GM12878 (cell line): ENCODE measurements at regions not wholly inside any gene's neighbourhood (a gene's known extent, or its start where the extent isn't known, plus 50 kb on each side); places are given as distances from the start of the nearest gene placed in this dataset.

Experiments
- ATAC-seq: fragments of 200-7000 bp; cut with Tn5 transposase; 3 replicates; pipeline ENCODE4 v1.9.1; 2020; ENCODE audit warnings: mild to moderate bottlenecking, moderate library complexity
- BruUV-seq: library from RNA; stranded (reverse); fragments of 400-500 nt; replicated peaks from 2 replicates; lab custom pipeline; 2021; lab: Mats Ljungman, UMichigan
- CTCF ChIA-PET: fragments of 300-600 bp; sonication (Branson Sonifier 250); formaldehyde crosslinking; extraction: SDS; loops from one replicate; lab custom pipeline; 2021; ENCODE audit warnings: inconsistent platforms; lab: Yijun Ruan, JAX
- POLR2A ChIA-PET: fragments of 350-600 bp; formaldehyde crosslinking; extraction: SDS; loops from one replicate; lab custom pipeline; 2021; ENCODE audit warnings: inconsistent platforms; lab: Charles Lee
- RAD21 ChIA-PET: fragments of 300-600 bp; sonication (Branson Sonifier 250); formaldehyde crosslinking; loops from one replicate; lab custom pipeline; 2023; ENCODE audit warnings: antibody characterized with exemption; ENCODE audit not compliant: unreplicated experiment; lab: Charles Lee
- SMC1A ChIA-PET: fragments of 300-600 bp; sonication (Branson Sonifier 250); formaldehyde crosslinking; loops from one replicate; lab custom pipeline; 2023; ENCODE audit not compliant: unreplicated experiment, uncharacterized antibody; lab: Charles Lee
- DNase-seq: peaks from one replicate; pipeline ENCODE4 v3.0.0-alpha.2; 2011; ENCODE audit warnings: low read depth, low spot score
- FAIRE-seq: peaks from 3 replicates; lab custom pipeline; 2011; peaks lifted over from hg19 to GRCh38; lab: Jason Lieb, UNC
- H2AFZ ChIP-seq: 2 replicates; pipeline ENCODE4 v1.6.0; 2011; ENCODE audit warnings: low read depth, low read length, control low read depth; ENCODE audit not compliant: control insufficient read depth
- H3K27ac ChIP-seq: 2 replicates; pipeline ENCODE4 v1.5.1; 2011; ENCODE audit warnings: control low read depth; ENCODE audit not compliant: control insufficient read depth, insufficient read depth
- H3K27me3 ChIP-seq, 2 experiments: replicated peaks in 1 of 2; 2 replicates each; pipeline versions ENCODE4 v1.6.0 to v1.6.1; 2011; ENCODE audit warnings: low read length in 1 of 2; ENCODE audit not compliant: control insufficient read depth in 2 of 2, insufficient read depth in 2 of 2
- H3K36me3 ChIP-seq, 2 experiments: 2 replicates each; pipeline ENCODE4 v1.5.1; 2011; ENCODE audit warnings: low read length in 1 of 2; ENCODE audit not compliant: control insufficient read depth in 2 of 2, insufficient read depth in 2 of 2
- H3K4me1 ChIP-seq: 2 replicates; pipeline ENCODE4 v1.6.1; 2011; ENCODE audit warnings: mild to moderate bottlenecking, low read length, moderate library complexity, mixed read lengths; ENCODE audit not compliant: control insufficient read depth, insufficient read depth
- H3K4me2 ChIP-seq: 2 replicates; pipeline ENCODE4 v1.6.0; 2011; ENCODE audit warnings: control low read depth; ENCODE audit not compliant: control insufficient read depth, insufficient read depth
- H3K4me3 ChIP-seq: fragments of 200-600 bp; sonication (generic); 2 replicates; pipeline ENCODE4 v1.5.1; 2016
- H3K79me2 ChIP-seq: 2 replicates; pipeline ENCODE4 v1.6.0; 2011; ENCODE audit warnings: low read length; ENCODE audit not compliant: control insufficient read depth, insufficient read depth
- H3K9ac ChIP-seq: 2 replicates; pipeline ENCODE4 v1.8.0; 2011; ENCODE audit warnings: low read length, control low read depth, mixed read lengths; ENCODE audit not compliant: control insufficient read depth, insufficient read depth
- H3K9me3 ChIP-seq: replicated peaks from 3 replicates; pipeline ENCODE4 v1.5.1; 2011; ENCODE audit warnings: mild to moderate bottlenecking, low read length; ENCODE audit not compliant: control insufficient read depth, insufficient read depth
- H4K20me1 ChIP-seq: 2 replicates; pipeline ENCODE4 v1.6.0; 2011; ENCODE audit not compliant: control insufficient read depth, insufficient read depth
- BCL11A ChIP-seq: IDR thresholded peaks from 2 replicates; pipeline ENCODE4 v1.6.1; 2011; ENCODE audit warnings: low read depth, low read length
- CREB1 ChIP-seq: IDR thresholded peaks from 2 replicates; pipeline ENCODE4 v1.6.1; 2012; ENCODE audit warnings: low read depth, mild to moderate bottlenecking, inconsistent platforms
- HDAC6 ChIP-seq: fragments of 200-600 bp; sonication (generic); IDR thresholded peaks from one replicate; pipeline ENCODE4 v1.8.0; 2017; ENCODE audit warnings: antibody characterized with exemption; ENCODE audit not compliant: unreplicated experiment
- NBN ChIP-seq: fragments of 450-650 bp; IDR thresholded peaks from 2 replicates; pipeline ENCODE4 v1.6.1; 2016
- NFYB ChIP-seq: IDR thresholded peaks from 2 replicates; pipeline ENCODE4 v1.6.1; 2011; ENCODE audit warnings: low read depth, mild to moderate bottlenecking, low read length, improper control_type of control experiment, moderate library complexity; ENCODE audit not compliant: insufficient read depth
- NRF1 ChIP-seq: conservative IDR thresholded peaks from 2 replicates; pipeline ENCODE4 v1.6.1; 2011; ENCODE audit warnings: mild to moderate bottlenecking, low read depth, low read length, improper control_type of control experiment
- PAX8 ChIP-seq: fragments of 450-650 bp; IDR thresholded peaks from 2 replicates; pipeline ENCODE4 v1.6.1; 2017; ENCODE audit warnings: mild to moderate bottlenecking, moderate library complexity
- RBBP5 ChIP-seq: fragments of 200-600 bp; sonication (generic); conservative IDR thresholded peaks from 2 replicates; pipeline ENCODE4 v1.6.1; 2016
- TARDBP ChIP-seq: IDR thresholded peaks from 2 replicates; pipeline ENCODE4 v1.6.1; 2016; ENCODE audit warnings: borderline replicate concordance
- ZNF384 ChIP-seq: IDR thresholded peaks from 2 replicates; pipeline ENCODE4 v1.6.1; 2012; ENCODE audit warnings: low read depth, mild to moderate bottlenecking, low read length, improper control_type of control experiment, borderline replicate concordance
- WGBS: methylation state at CpG from one replicate; pipeline ENCODE4 v1.1.6; 2016; ENCODE audit warnings: low lambda C conversion rate; ENCODE audit not compliant: insufficient replicate concordance, insufficient coverage; ENCODE audit errors: missing lambda C conversion rate; 5-methylcytosine and 5-hydroxymethylcytosine counted together
- in situ Hi-C: fragments of 300-500 bp; cut with MboI; formaldehyde crosslinking; loops from 9 replicates; pipeline ENCODE4 v1.14.3; 2018; ENCODE audit warnings: mixed read lengths
- intact Hi-C: fragments of 100-400 bp; cut with micrococcal nuclease; formaldehyde crosslinking; loops from one replicate; pipeline ENCODE4 v1.14.2; 2022; ENCODE audit not compliant: unreplicated experiment
- TF ChIP-seq, protein P1 (sequence below): fragments of 450-650 bp; formaldehyde crosslinking; IDR thresholded peaks from 2 replicates; pipeline ENCODE4 v1.4.0; 2022; ENCODE audit warnings: mild to moderate bottlenecking, moderate library complexity
- TF ChIP-seq, protein P2 (sequence below): fragments of 450-650 bp; IDR thresholded peaks from 2 replicates; pipeline ENCODE4 v1.6.1; 2017; ENCODE audit warnings: low read depth, mild to moderate bottlenecking, moderate library complexity
- TF ChIP-seq, protein P3 (sequence below): IDR thresholded peaks from 2 replicates; pipeline ENCODE4 v1.6.1; 2011; ENCODE audit warnings: low read depth, low read length, improper control_type of control experiment, borderline replicate concordance
- TF ChIP-seq, protein P4 (sequence below): fragments of 450-650 bp; IDR thresholded peaks from 2 replicates; pipeline ENCODE4 v1.6.1; 2017; ENCODE audit warnings: mild to moderate bottlenecking, moderate library complexity
- TF ChIP-seq, protein P5 (sequence below): IDR thresholded peaks from 2 replicates; pipeline ENCODE4 v1.6.1; 2012; ENCODE audit warnings: low read depth, low read length, improper control_type of control experiment

DNA sequence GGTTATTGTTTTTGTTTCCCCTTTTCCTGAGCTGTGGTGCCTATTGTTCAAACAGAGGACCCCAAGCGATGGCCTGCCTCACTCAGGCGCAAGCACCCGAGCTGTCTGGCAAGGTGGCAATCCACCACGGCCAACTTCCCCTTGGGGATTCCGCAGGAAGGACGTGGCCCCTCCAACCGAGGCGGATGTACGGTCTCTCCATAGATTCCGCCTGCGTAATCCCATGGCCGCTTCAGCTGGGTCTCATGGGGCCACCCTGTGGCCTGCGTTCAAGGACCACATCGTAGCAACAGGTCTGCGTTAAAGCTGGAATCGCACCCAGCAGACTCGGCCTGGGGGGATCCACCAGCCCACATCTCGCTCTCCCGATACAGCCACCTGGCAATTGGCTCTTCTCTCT is 79.9 kb downstream of the CEBPB start:
- DNase-seq (no peak), ATAC-seq (no peak), FAIRE-seq (no peak)
- no peaks in the 10 kb centered on the region for H3K36me3 ChIP-seq
- SMC1A ChIA-PET = no interaction called here
- no peak overlapping the region for H3K9ac ChIP-seq
- H3K79me2 ChIP-seq = no peaks in the 10 kb centered on the region
- H3K27me3 ChIP-seq = no peaks in the 10 kb centered on the region
- RAD21 ChIA-PET = no interaction called here
- CTCF ChIA-PET = no interaction called here
- H3K4me2 ChIP-seq = no peak overlapping the region
- H4K20me1 ChIP-seq = no peaks in the 10 kb centered on the region
- H3K4me3 ChIP-seq = no peak overlapping the region
- H2AFZ ChIP-seq = no peak overlapping the region
- in situ Hi-C loops = no loop called here
- POLR2A ChIA-PET = no interaction called here
- BruUV-seq = no TSS peak
- H3K27ac ChIP-seq = no peak overlapping the region
- no peaks in the 10 kb centered on the region for H3K4me1 ChIP-seq
- intact Hi-C loops = no loop called here
- H3K9me3 ChIP-seq = no peaks in the 10 kb centered on the region
- 10% methylated on average over 19 of the region's 19 CpGs for WGBS
- TF ChIP-seq, protein P1, sequence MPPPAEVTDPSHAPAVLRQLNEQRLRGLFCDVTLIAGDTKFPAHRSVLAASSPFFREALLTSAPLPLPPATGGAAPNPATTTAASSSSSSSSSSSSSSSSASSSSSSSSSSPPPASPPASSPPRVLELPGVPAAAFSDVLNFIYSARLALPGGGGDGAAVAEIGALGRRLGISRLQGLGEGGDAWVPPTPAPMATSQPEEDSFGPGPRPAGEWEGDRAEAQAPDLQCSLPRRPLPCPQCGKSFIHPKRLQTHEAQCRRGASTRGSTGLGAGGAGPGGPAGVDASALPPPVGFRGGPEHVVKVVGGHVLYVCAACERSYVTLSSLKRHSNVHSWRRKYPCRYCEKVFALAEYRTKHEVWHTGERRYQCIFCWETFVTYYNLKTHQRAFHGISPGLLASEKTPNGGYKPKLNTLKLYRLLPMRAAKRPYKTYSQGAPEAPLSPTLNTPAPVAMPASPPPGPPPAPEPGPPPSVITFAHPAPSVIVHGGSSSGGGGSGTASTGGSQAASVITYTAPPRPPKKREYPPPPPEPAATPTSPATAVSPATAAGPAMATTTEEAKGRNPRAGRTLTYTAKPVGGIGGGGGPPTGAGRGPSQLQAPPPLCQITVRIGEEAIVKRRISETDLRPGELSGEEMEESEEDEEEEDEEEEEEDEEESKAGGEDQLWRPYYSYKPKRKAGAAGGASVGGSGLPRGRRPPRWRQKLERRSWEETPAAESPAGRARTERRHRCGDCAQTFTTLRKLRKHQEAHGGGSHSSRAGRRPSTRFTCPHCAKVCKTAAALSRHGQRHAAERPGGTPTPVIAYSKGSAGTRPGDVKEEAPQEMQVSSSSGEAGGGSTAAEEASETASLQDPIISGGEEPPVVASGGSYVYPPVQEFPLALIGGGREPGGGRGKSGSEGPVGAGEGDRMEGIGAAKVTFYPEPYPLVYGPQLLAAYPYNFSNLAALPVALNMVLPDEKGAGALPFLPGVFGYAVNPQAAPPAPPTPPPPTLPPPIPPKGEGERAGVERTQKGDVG (CRISPR knock-in tag) = no peak
- TF ChIP-seq, protein P2, sequence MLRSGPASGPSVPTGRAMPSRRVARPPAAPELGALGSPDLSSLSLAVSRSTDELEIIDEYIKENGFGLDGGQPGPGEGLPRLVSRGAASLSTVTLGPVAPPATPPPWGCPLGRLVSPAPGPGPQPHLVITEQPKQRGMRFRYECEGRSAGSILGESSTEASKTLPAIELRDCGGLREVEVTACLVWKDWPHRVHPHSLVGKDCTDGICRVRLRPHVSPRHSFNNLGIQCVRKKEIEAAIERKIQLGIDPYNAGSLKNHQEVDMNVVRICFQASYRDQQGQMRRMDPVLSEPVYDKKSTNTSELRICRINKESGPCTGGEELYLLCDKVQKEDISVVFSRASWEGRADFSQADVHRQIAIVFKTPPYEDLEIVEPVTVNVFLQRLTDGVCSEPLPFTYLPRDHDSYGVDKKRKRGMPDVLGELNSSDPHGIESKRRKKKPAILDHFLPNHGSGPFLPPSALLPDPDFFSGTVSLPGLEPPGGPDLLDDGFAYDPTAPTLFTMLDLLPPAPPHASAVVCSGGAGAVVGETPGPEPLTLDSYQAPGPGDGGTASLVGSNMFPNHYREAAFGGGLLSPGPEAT = no peak
- TF ChIP-seq, protein P3, sequence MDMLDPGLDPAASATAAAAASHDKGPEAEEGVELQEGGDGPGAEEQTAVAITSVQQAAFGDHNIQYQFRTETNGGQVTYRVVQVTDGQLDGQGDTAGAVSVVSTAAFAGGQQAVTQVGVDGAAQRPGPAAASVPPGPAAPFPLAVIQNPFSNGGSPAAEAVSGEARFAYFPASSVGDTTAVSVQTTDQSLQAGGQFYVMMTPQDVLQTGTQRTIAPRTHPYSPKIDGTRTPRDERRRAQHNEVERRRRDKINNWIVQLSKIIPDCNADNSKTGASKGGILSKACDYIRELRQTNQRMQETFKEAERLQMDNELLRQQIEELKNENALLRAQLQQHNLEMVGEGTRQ = no peak
- TF ChIP-seq NRF1 = no peak
- TF ChIP-seq PAX8 = no peak
- TF ChIP-seq HDAC6 = no peak
- no peak for TF ChIP-seq ZNF384
- no peak for TF ChIP-seq NBN
- no peak for TF ChIP-seq NFYB
- no peak for TF ChIP-seq CREB1
- TF ChIP-seq TARDBP = no peak
- TF ChIP-seq RBBP5 = no peak
- TF ChIP-seq, protein P4, sequence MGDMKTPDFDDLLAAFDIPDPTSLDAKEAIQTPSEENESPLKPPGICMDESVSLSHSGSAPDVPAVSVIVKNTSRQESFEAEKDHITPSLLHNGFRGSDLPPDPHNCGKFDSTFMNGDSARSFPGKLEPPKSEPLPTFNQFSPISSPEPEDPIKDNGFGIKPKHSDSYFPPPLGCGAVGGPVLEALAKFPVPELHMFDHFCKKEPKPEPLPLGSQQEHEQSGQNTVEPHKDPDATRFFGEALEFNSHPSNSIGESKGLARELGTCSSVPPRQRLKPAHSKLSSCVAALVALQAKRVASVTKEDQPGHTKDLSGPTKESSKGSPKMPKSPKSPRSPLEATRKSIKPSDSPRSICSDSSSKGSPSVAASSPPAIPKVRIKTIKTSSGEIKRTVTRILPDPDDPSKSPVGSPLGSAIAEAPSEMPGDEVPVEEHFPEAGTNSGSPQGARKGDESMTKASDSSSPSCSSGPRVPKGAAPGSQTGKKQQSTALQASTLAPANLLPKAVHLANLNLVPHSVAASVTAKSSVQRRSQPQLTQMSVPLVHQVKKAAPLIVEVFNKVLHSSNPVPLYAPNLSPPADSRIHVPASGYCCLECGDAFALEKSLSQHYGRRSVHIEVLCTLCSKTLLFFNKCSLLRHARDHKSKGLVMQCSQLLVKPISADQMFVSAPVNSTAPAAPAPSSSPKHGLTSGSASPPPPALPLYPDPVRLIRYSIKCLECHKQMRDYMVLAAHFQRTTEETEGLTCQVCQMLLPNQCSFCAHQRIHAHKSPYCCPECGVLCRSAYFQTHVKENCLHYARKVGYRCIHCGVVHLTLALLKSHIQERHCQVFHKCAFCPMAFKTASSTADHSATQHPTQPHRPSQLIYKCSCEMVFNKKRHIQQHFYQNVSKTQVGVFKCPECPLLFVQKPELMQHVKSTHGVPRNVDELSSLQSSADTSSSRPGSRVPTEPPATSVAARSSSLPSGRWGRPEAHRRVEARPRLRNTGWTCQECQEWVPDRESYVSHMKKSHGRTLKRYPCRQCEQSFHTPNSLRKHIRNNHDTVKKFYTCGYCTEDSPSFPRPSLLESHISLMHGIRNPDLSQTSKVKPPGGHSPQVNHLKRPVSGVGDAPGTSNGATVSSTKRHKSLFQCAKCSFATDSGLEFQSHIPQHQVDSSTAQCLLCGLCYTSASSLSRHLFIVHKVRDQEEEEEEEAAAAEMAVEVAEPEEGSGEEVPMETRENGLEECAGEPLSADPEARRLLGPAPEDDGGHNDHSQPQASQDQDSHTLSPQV = no peak
- no peak for TF ChIP-seq BCL11A
- TF ChIP-seq, protein P5, sequence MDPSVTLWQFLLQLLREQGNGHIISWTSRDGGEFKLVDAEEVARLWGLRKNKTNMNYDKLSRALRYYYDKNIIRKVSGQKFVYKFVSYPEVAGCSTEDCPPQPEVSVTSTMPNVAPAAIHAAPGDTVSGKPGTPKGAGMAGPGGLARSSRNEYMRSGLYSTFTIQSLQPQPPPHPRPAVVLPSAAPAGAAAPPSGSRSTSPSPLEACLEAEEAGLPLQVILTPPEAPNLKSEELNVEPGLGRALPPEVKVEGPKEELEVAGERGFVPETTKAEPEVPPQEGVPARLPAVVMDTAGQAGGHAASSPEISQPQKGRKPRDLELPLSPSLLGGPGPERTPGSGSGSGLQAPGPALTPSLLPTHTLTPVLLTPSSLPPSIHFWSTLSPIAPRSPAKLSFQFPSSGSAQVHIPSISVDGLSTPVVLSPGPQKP = no peak
